PC-9 (cell line): ENCODE measurements at regions not wholly inside any gene's neighbourhood (a gene's known extent, or its start where the extent isn't known, plus 50 kb on each side); places are given as distances from the start of the nearest gene placed in this dataset.

ENCODE experiments used
- BruUV-seq: library from RNA; stranded (reverse); fragments of 400-500 nt; replicated peaks from 2 replicates; lab custom pipeline; 2021; lab: Mats Ljungman, UMichigan
- CTCF ChIA-PET: fragments of 300-600 bp; sonication (Branson Sonifier 250); formaldehyde crosslinking; loops from one replicate; lab custom pipeline; 2022; ENCODE audit warnings: antibody characterized with exemption; lab: Charles Lee
- POLR2A ChIA-PET: fragments of 300-600 bp; sonication (Branson Sonifier 250); formaldehyde crosslinking; loops from one replicate; lab custom pipeline; 2022; ENCODE audit warnings: antibody characterized with exemption; ENCODE audit not compliant: unreplicated experiment; lab: Charles Lee
- DNase-seq, 2 experiments: peaks; one replicate each; pipeline versions ENCODE4 v3.0.0 to v3.0.0-alpha.2; 2015 to 2022; ENCODE audit warnings: mixed read lengths in 1 of 2
- H2AFZ ChIP-seq: fragments of 200-600 bp; sonication (generic); 2 replicates; pipeline ENCODE4 v1.8.1; 2017; ENCODE audit warnings: antibody characterized with exemption
- H3F3A ChIP-seq: fragments of 200-600 bp; sonication (generic); 2 replicates; pipeline ENCODE4 v1.8.1; 2017; ENCODE audit warnings: antibody characterized with exemption, mild to moderate bottlenecking, low read depth; ENCODE audit not compliant: insufficient read depth
- H3K27ac ChIP-seq: fragments of 200-600 bp; sonication (generic); 2 replicates; pipeline ENCODE4 v1.6.1; 2016; ENCODE audit warnings: mixed run types
- H3K27me3 ChIP-seq: fragments of 200-600 bp; sonication (generic); 2 replicates; pipeline ENCODE4 v1.6.1; 2016; ENCODE audit warnings: low read depth, mixed run types; ENCODE audit not compliant: insufficient read depth
- H3K36me3 ChIP-seq: fragments of 200-600 bp; sonication (generic); 2 replicates; pipeline ENCODE4 v1.6.1; 2016; ENCODE audit warnings: low read depth, mixed run types
- H3K4me1 ChIP-seq: fragments of 200-600 bp; sonication (generic); replicated peaks from 2 replicates; pipeline ENCODE4 v1.6.1; 2016; ENCODE audit warnings: mixed run types; ENCODE audit not compliant: insufficient read depth
- H3K4me2 ChIP-seq: fragments of 200-600 bp; sonication (generic); 2 replicates; pipeline ENCODE4 v1.6.1; 2017; ENCODE audit warnings: mixed run types
- H3K4me3 ChIP-seq: fragments of 200-600 bp; sonication (generic); 2 replicates; pipeline ENCODE4 v1.6.1; 2016; ENCODE audit warnings: mixed run types
- H3K79me2 ChIP-seq: fragments of 200-600 bp; sonication (generic); 2 replicates; pipeline ENCODE4 v1.6.1; 2017; ENCODE audit warnings: low read depth, mixed run types
- H3K9me2 ChIP-seq: fragments of 200-600 bp; sonication (generic); 2 replicates; pipeline ENCODE4 v1.8.1; 2017; ENCODE audit warnings: mild to moderate bottlenecking; ENCODE audit not compliant: insufficient read depth
- H3K9me3 ChIP-seq: fragments of 200-600 bp; sonication (generic); 2 replicates; pipeline ENCODE4 v1.8.1; 2016; ENCODE audit warnings: low read depth; ENCODE audit not compliant: insufficient read depth
- H4K20me1 ChIP-seq: fragments of 200-600 bp; sonication (generic); 2 replicates; pipeline ENCODE4 v1.8.1; 2017; ENCODE audit not compliant: insufficient read depth
- CTCF ChIP-seq: fragments of 200-600 bp; sonication (generic); conservative IDR thresholded peaks from 2 replicates; pipeline ENCODE4 v1.6.1; 2017; ENCODE audit warnings: mixed run types, antibody characterized with exemption, mild to moderate bottlenecking, moderate library complexity
- EZH2 ChIP-seq: fragments of 200-600 bp; sonication (generic); IDR thresholded peaks from 2 replicates; pipeline ENCODE4 v1.8.0; 2017; ENCODE audit warnings: antibody characterized with exemption, low read depth
- intact Hi-C: fragments of 100-400 bp; cut with micrococcal nuclease; formaldehyde crosslinking; loops from one replicate; pipeline ENCODE4 v1.10.0; 2022; ENCODE audit not compliant: unreplicated experiment

GRCh38 chr4:137635601-137636000 lies 103.3 kb upstream of the PCDH18 start:
- Histone ChIP-seq H3K27ac (no peak overlapping the region), H3K79me2 (no peaks in the 10 kb centered on the region), H4K20me1 (no peaks in the 10 kb centered on the region), H3F3A (no peaks in the 10 kb centered on the region), H3K36me3 (no peaks in the 10 kb centered on the region), H3K27me3 (no peaks in the 10 kb centered on the region), H3K9me2 (no peaks in the 10 kb centered on the region), H3K4me2 (no peak overlapping the region), H3K4me1 (no peaks in the 10 kb centered on the region), H3K4me3 (no peak overlapping the region), H3K9me3 (no peaks in the 10 kb centered on the region), H2AFZ (no peak overlapping the region)
- ChIA-PET POLR2A (no interaction called here), CTCF (no interaction called here)
- no peak for DNase-seq
- intact Hi-C loops: no loop called here
- TF ChIP-seq EZH2 (no peak), CTCF (no peak)
- BruUV-seq: no TSS peak

GRCh38 chr4:137635108-137635507 lies 102.8 kb upstream of the PCDH18 start:
- no peak overlapping the region for H3K4me3 ChIP-seq
- H3K79me2 ChIP-seq: no peaks in the 10 kb centered on the region
- H3K4me2 ChIP-seq: no peak overlapping the region
- no peaks in the 10 kb centered on the region for H3K36me3 ChIP-seq
- intact Hi-C loops: no loop called here
- BruUV-seq: no TSS peak
- TF ChIP-seq CTCF: no peak
- no peak for TF ChIP-seq EZH2
- H3F3A ChIP-seq: no peaks in the 10 kb centered on the region
- H3K27me3 ChIP-seq: no peaks in the 10 kb centered on the region
- H2AFZ ChIP-seq: no peak overlapping the region
- H3K27ac ChIP-seq: no peak overlapping the region
- DNase-seq: no peak
- no peaks in the 10 kb centered on the region for H3K4me1 ChIP-seq
- H4K20me1 ChIP-seq: no peaks in the 10 kb centered on the region
- H3K9me3 ChIP-seq: no peaks in the 10 kb centered on the region
- H3K9me2 ChIP-seq: no peaks in the 10 kb centered on the region
- ChIA-PET POLR2A (no interaction called here), CTCF (interaction anchor here (0.5 kb wide), 1 partner anchor 300 kb away, joined by 3 read pairs; no protein-coding TSS in a partner anchor)

GRCh38 chr4:137632842-137633241 lies 100.5 kb upstream of the PCDH18 start:
- Histone ChIP-seq H3F3A (no peaks in the 10 kb centered on the region), H3K4me3 (no peak overlapping the region), H4K20me1 (no peaks in the 10 kb centered on the region), H3K79me2 (no peaks in the 10 kb centered on the region), H3K9me2 (no peaks in the 10 kb centered on the region), H3K27me3 (no peaks in the 10 kb centered on the region), H3K4me2 (no peak overlapping the region), H3K36me3 (no peaks in the 10 kb centered on the region), H2AFZ (no peak overlapping the region), H3K27ac (no peak overlapping the region), H3K4me1 (no peaks in the 10 kb centered on the region), H3K9me3 (no peaks in the 10 kb centered on the region)
- intact Hi-C loops: no loop called here
- ChIA-PET CTCF (no interaction called here), POLR2A (no interaction called here)
- BruUV-seq: no TSS peak
- TF ChIP-seq CTCF (no peak), EZH2 (no peak)
- DNase-seq: no peak
